ENCODE measurements at regions not wholly inside any gene's neighbourhood (a gene's known extent, or its start where the extent isn't known, plus 50 kb on each side); places are given as distances from the start of the nearest gene placed in this dataset.

DNA sequence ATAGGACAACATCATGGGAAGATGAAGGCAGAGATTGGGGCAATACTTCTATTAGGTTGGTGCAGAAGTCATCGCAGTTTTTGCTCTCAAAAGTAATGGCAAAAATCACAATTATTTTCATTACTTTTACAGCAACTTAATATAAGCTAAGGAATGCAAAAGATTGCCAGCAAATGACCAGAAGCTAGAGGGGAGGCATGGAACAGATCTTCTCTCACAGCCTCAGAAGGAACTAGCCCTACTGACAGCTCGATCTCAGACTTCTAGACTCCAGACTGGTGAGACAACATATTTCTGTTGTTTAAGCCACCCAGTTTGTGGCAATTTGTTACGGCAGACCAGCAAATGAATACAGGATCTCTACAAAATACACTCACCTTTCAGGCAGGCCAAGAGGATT is 348.5 kb upstream of the TBX3 start:
- no peak for DNase-seq (ENCODE audit: low read depth, low spot score)

DNA sequence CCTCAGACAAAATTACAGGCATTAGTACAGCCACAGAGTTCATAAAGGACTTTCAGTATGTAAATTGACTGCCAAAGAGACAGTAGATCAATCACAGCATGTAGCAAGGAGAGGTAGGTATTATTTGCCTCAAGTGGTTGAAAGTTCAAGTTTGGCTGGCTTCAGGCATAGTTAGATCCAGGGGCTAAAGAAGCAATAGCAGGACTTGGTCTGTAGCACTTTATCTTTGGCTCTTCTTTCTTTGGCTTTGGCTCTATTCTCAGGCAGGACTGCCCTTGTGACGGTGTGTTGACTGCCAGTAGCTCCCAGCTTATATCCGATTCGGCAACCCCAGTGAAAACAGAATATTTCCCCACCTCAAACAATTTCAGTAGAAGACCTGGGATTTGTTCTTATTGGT is 346.0 kb upstream of the TBX3 start:
- no peak for DNase-seq (ENCODE audit: low read depth, low spot score)

DNA sequence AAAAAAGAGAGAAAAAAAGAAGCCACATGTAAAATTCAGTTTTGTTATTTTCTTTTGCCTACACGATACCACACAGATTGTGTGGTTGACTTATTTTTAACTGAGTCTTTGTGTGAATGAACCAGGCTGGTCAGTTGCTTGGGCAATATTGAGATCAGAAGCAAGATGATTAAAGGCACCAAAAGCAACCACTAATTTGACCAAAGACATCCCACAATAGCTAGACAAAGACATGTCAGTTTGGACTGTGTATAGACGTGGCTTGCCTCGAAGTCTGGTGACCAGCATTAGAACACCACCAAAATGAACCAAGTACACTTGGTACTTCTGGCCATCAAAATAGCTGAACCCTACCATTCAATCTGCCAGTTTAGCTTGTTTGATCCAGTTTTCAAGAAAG is 340.6 kb upstream of the TBX3 start:
- DNase-seq (ENCODE audit: low read depth, low spot score): no peak

DNA sequence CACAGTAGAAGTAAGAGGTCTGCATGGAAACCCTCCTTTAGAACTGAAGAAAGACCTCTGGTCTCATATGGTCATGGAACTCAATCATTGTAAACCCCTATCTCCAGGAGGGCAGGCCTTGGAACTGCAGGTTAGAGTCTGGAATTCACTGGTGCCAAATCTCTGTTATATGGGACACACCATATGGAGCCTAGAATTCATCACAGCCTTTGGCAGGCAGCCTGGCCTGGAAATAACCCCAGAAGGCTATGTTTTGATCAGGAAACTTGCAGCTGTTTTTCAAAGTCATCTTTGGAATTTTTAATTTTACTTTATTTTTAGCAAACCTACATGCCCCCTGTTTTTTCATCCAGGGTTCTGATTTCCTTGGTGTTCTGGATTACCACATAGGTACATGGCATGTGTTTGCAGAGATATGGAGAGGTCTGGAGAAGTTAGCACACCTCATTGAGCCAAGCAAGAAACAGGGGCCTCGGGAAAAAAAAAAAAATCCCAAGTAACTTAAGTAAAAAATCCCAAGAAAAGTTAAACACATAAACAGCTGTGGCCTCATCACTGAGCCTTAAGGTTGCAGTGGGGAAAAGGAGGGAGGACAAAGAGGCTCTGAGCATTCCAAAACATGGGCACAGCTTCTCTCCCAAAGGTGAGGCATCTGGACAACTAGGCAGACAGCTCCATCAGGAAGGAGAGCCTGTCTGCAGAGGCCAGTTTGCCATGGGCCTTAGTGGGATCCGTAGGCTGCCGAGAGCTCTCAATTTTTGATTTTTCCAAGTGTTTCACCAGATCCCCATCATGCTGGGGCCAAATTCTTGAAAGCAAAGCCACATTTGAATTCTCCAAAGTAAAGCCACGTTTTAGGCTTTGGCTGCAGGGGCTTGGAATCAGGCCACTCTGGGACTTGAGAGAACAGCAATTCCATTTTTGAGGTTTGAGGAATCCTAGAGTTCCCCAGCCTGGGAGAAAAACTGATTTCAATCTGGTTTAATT is 339.6 kb upstream of the TBX3 start:
- DNase-seq (ENCODE audit: low read depth, low spot score): no peak

DNA sequence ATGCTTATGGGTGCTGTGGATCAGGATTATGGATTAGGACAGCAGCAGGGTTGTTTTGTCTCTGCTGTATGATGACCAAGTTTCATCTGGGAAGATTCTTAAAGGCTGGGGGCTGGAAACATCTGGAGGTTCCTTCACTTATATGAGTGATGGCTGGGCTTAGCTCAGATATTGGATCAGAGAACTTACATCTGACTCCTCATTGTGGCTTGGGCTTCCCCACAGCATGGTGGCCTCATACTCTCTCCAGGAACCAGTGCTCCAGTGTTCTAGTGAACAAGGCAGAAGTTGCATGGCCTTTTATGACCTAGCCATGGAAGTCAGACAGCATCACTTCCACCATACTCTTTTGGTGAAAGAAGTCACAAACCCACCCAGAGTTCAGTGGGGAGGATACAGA is 336.1 kb upstream of the TBX3 start:
- no peak for DNase-seq (ENCODE audit: low read depth, low spot score)

DNA sequence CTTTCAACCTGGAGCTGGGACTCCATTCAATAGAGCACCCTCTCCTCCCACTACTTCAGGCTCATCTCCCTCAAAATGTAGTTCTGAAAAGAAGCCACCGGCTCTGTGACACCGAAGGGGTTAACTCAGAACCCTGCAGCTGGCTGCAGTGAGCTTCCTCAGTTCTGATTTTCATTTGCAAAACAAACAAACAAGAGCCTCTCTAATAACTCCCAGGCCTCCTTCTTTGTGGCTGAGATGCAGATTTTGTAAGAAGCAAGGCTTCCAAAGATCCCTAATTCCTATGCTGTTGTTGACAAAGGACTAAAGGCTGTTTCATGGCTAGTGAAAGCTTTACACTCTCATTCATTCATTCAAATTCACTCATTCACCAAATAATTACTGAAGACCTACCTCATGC is 333.4 kb upstream of the TBX3 start:
- no peak for DNase-seq (ENCODE audit: low read depth, low spot score)

DNA sequence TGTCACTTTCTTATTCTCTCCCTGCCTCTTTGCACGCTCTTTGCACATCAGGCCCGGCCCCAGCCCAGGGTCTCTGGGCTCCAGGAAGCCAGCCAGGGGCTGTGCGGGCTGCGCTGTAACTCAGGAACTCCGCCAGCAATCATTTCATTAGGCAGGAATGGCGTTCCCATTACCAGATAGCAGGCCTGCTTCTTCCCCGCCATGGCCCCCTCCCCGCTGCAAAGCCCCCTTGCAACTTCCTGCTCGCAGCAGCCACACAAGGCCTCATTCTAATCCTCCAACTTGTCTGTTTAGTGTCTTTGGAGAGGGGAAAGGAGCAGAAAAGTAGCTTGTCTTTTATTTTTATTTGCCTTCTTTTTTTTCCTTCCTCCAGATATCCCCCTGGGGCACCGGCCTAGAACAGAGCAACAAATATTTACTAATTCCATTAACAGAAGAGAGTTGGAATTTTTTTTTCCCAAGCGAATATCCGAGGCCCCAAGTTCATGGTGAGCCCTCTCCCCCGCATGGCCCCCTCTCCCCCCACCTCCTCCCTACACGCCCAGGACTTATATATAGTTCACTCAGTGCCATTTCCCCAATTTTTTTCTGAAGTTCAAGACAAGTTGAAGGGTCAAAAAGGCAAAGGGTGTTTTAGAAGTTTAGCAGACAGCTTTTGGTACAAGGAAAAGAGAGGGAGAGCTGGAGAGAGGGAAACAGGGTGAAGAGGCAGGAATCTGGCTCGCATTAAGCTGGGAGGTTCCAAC is 329.4 kb upstream of the TBX3 start:
- DNase-seq (ENCODE audit: low read depth, low spot score): no peak

DNA sequence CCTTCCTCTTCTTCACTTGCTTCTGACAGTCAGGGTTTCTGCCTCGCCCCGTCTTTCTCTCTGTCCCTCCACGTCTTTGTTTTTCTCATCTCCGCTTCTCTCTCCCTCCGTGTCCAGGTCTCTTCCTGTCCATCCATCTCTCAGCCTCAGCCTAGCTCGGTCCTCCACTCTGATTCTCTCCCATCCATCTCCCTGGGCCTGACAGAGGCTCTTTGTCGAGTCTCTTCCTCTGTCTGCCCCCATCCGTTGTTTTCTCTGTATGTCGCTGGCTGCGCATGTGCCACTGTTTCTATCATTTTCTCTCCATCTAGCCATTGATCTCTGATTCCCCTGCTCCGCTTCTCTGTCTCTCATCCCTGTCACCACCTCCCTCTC is 328.9 kb upstream of the TBX3 start:
- no peak for DNase-seq (ENCODE audit: low read depth, low spot score)

DNA sequence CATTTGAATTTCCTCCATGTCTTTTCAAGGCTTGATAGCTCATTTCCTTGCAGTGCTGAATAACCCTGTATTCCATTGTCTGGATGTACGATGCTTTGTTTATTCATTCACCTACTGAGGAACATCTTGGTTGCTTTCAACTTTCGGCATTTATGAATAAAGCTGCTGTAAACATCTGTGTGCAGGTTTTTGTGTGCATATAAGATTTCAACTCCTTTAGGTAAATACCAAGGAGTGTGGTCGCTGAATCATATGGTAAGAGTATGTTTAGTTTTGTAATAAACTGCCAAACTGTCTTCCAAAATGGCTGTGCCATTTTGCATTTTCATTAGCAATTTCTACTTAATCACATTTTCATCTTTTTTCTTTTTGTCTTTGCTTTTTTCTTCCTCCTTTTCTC is 327.7 kb upstream of the TBX3 start:
- no peak for DNase-seq (ENCODE audit: low read depth, low spot score)

DNA sequence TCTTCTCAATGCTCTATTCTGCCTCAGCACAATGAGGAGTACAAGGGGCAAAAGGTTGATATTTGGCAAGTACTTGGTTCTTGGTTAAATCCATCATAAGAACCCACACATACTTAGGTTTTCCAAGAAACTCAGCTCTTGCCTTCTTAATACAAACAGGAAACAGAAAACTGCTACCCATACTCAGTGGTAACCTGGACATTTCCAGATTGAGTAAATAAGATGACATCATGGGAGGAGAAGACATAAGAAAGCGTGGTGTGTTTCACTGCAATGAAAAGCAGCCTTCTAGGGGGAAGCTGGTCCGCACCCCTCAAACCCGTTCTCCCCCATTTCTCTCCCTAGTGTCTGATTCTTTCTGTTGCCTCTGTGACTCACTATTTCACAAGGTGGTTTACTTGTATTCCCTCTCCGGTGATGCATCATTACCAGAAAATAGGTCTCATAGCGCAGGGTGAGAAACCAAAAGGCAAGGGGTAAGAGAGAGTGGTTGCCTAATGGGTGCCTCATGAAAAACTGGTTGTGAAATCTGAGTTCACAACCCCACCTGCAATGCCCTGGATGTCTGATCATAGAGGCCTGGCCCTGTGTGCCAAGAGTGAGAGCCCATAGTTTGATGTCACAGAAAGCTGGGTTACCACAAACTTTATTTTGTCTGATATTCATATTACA is 326.5 kb upstream of the TBX3 start:
- DNase-seq (ENCODE audit: low read depth, low spot score): no peak

DNA sequence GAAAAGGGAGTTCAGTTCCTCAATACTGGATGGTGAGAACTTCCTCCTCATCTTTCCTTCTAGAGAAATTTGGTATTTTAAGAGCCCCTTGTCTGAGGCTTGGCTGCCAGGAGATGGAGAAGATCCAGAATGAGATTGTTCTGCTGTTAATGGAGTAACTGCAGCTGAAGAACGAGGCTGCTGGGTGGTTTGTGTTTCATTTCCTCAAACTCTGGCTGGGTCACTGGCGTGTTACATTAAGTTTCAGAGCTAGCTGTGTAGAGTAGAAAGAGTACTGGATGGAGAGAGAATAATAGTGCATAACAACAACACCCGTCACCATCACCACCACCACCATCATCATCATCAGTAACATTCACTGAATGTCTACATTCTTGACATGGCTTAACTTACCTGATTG is 325.0 kb upstream of the TBX3 start:
- no peak for DNase-seq (ENCODE audit: low read depth, low spot score)

DNA sequence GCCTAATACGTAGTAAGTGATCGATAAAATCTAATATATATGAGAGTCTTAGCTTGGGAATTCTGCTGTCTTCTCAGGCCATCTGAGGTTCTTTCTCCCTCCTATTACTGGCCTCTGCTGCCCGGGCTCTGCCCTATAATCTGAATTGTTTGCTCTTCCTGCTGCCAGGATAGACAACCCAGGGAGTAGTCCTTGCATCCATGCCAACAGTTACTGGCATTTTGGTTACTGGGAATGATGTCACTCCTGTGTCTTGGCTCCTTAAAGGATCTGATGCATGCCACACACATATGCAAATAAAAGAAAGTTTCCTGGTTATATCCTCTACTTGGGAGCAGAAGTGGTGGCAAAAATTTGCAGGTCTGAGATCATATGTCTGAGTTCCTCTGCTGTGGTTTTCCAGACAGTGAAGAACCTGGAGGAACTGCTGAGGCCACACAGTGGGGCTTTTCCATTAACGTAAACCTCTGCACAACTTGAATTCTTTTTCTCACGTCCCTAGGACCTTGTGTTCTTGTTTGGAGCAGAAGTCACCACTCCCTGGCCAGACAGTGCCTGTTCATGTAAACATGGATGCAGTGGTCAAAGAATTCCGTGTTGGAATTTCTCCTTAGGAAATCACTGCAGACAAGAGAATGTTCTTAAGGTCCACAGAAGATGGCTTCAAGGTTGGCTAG is 320.6 kb upstream of the TBX3 start:
- DNase-seq (ENCODE audit: low read depth, low spot score): no peak

DNA sequence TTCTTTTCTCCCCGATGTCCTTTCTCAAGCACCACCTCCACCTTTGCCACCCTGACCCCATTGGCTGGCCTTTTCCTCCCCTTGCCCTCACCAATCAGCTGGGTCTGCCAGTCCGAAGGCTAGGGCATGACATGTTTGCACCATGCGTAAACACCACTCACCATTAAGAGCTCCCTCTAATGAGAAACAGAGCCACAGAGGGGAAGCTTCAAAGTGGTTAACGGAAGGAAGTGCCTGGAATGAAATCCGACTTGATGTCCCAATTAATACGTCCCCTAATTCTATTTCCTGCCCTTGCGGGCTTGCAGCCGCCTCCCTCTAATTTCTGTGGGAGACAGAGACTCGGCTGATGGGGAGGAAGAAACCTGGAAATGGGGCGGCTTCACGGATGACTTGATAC is 318.5 kb upstream of the TBX3 start:
- no peak for DNase-seq (ENCODE audit: low read depth, low spot score)

DNA sequence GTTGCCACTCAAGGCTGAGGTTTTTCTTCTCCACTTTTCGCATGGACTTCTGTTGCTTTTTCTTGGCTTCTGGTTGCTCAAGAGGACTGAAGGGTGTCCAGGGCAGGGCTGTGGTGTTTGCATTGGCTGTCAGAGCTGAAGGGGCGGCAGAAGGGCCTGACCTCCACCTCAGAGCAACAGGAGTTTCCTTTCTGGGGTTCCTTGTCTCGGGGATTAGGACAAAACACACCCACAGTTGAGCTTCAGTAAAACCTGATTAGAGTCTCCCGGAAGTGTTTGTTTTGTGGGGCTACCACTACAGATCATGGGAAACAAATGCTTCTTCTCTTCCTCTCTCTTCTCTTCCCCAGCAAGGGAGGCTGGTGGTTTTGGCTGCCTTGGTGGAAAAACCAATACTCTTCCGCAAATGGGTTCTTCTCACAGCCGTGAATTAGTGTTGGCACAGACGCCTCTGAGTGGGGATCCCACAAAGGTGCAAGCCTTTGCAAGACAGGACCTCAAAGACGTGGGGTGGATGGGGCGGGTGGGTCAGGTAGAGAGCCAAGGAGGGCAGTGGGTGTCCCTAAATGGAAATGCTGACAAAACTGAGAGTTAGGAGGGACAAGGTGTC is 317.7 kb upstream of the TBX3 start:
- DNase-seq (ENCODE audit: low read depth, low spot score): no peak

DNA sequence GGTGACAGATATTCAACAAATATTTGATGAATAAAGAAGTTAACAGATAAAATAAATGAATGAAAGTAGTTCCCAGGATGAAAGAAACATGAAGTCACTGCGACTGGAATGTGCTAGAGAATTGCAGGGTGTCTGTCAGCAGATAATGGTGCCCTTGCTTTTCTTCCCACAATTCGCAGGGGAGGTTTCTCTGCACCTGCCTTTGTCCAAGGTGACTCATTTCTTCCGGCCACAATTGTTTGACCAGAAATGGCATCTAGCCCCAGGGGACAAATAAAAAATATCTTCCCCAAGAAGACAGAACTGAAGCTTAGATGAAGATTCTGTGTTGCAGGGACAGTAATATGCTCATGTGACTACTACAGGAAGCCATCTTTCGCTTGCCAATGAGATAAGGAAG is 316.1 kb upstream of the TBX3 start:
- no peak for DNase-seq (ENCODE audit: low read depth, low spot score)

DNA sequence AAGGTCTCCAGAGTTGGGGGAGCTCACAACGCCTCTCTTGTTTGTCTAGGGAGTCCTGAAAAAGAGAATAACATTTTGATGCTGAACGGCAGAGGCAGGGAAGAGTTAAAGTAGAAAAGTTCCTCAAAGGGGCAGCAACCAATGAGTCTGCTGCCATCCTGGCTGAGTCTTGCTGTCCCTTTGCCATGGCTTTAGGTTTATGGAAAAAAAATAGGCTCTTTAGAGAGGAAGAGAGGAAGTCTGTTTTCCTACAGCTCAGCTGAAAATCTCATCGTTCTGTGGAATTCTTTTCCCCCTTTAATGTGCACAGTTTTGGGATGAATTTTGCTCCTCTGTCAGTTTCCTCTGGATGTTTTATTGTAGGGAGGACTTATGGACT is 314.8 kb upstream of the TBX3 start:
- no peak for DNase-seq (ENCODE audit: low read depth, low spot score)

DNA sequence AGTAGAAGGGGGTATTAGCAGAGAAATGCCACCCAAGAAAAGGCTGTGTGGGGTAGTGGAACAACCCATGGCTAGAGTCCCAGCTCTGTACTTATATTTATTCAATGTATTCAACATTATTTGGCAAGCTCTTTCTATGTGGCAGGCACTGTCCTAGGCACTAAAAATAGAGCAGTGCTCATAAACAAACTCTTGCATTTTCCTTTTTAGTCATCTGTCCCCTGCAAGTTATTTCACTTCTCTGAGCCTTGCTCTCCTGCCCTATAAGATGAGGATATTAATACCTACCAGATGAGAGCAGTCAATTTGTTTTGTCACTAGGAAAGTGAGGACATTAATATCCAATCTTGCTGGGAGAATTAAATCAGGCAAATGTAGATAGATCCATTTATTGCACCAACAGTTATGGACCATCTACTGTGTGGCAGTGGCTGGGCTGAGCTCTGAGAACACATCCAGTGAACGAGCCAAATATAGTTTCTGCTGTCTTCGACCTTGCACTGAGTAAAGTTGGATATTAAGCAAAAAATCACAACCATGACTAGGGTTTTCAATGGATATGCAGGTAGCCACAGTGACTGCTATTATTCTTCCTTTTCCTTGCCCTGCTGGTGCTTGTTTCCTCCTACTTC is 314.3 kb upstream of the TBX3 start:
- no peak for DNase-seq (ENCODE audit: low read depth, low spot score)

DNA sequence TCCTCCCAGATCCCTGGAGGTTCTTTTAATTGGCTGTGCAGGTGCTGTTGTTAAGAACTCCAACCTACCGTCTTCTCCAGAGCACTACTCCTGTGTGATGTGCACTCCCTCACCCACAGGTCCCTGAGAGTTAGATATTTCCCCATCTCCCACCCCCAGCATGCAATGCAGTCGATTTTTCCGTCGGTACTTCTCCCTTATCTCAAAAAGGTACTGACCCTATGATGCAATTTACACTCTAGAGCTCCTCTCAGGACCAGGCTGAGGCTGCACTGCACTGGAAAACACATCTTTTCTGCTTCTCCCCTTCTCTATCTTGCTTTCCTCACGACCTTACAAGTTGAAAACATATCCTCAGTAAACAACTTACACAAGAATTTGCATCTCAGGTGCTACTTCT is 312.4 kb upstream of the TBX3 start:
- DNase-seq (ENCODE audit: low read depth, low spot score): no peak

DNA sequence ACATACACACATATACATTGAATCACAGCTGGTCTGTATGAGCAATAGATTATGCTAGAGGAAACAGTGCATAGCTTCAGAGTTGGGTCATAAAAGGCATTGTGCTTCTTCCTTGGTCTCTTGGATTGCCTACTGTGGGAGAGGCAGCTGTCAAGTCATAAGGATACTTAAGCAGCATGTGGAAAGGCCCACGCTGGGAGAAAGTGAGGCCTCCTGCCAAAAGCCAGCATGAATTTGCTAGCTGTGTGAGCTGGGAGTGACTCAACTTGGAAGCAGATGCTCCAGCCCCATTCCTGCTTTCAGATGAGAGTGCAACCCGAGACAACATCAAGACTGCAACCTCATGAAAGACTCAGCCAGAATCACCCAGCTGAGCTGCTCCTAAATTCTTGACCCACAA is 311.9 kb upstream of the TBX3 start:
- DNase-seq (ENCODE audit: low read depth, low spot score): no peak

DNA sequence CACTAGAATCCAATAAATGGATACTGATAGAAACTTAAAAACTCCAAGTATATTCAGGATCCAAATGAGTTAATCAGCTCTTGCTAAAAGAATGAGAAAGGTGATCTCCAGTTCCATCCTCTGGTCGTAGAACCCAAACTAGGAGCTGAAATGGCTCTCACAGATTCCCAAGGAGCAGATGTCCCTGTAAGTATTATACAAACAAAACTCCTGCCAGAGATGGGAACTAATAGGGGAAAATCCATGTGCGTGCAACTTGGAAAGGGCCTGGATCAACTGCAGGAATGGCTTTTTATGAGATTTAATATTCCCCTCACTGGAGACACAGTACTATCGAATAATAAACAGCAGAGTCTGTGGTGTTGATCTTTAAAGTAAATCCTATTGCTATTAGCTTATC is 309.2 kb upstream of the TBX3 start:
- DNase-seq (ENCODE audit: low read depth, low spot score): no peak

DNA sequence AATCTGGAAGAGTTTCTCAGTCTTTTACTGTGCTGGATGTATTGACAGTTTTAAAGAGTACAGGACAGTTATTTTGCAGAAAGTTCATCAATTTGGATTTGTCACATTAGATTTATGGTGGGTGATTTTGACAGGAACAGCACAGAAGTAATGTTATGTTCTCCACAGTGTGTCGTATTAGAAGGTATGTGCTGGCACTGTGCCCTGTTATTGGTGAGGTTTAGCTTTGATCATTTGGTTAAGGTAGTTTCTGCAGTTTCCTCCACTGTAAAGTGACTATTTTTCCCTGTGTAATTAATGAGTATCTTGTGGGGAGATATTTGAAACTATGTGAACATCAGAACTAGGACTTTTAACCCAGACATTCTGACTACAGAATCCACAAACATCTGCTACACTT is 308.5 kb upstream of the TBX3 start:
- DNase-seq (ENCODE audit: low read depth, low spot score): no peak
